B cell (primary cell): ENCODE measurements at regions not wholly inside any gene's neighbourhood (a gene's known extent, or its start where the extent isn't known, plus 50 kb on each side); places are given as distances from the start of the nearest gene placed in this dataset.

ENCODE experiments used
- ATAC-seq: fragments of 200-7000 bp; cut with Tn5 transposase; one replicate; pipeline ENCODE4 v1.10.0; 2021; ENCODE audit warnings: low read depth, mild to moderate bottlenecking, moderate number of reproducible peaks, moderate library complexity
- CTCF ChIA-PET: fragments of 350-600 bp; sonication (Branson Sonifier 250); formaldehyde crosslinking; loops from one replicate; lab custom pipeline; 2021; ENCODE audit warnings: antibody characterized with exemption, inconsistent platforms; lab: Charles Lee
- POLR2A ChIA-PET: fragments of 350-600 bp; sonication (Branson Sonifier 250); formaldehyde crosslinking; loops from one replicate; lab custom pipeline; 2021; ENCODE audit warnings: antibody characterized with exemption; lab: Charles Lee
- DNase-seq: peaks from one replicate; pipeline ENCODE4 v3.0.0; 2013
- H2AFZ ChIP-seq: 2 replicates; pipeline ENCODE4 v1.6.1; 2012; ENCODE audit warnings: mild to moderate bottlenecking, low read depth, low read length; ENCODE audit not compliant: insufficient read depth, poor library complexity, severe bottlenecking
- H3K27ac ChIP-seq, 2 donors: 1 replicate in 1 of 2; 2 replicates in 1 of 2; pipeline ENCODE4 v1.5.1; 2012 to 2013; ENCODE audit warnings: low read length in 2 of 2, mild to moderate bottlenecking in 2 of 2, moderate library complexity in 1 of 2
- H3K27me3 ChIP-seq, 4 experiments: fragments of 200-600 bp in 1 of 4; sonication (generic) in 1 of 4; replicated peaks in 1 of 4; 1 replicate in 2 of 4; 2 replicates in 2 of 4; pipeline versions ENCODE4 v1.6.1 to v1.7.0; 2013 to 2016; ENCODE audit warnings: low read length in 3 of 4, mild to moderate bottlenecking in 2 of 4, mixed read lengths in 1 of 4, moderate library complexity in 1 of 4; ENCODE audit not compliant: insufficient read depth in 4 of 4, control insufficient read depth in 3 of 4; ENCODE audit errors: control extremely low read depth in 1 of 4
- H3K36me3 ChIP-seq, 2 experiments: replicated peaks in 1 of 2; 1 replicate in 1 of 2; 2 replicates in 1 of 2; pipeline versions ENCODE4 v1.6.1 to v1.7.1; 2013; ENCODE audit warnings: low read length in 1 of 2; ENCODE audit not compliant: insufficient read depth in 2 of 2, control insufficient read depth in 1 of 2; ENCODE audit errors: control extremely low read depth in 1 of 2, extremely low read depth in 1 of 2
- H3K4me1 ChIP-seq, 2 donors: fragments of 200-600 bp in 1 of 2; sonication (generic) in 1 of 2; 1 replicate in 1 of 2; 2 replicates in 1 of 2; pipeline versions ENCODE4 v1.5.1 to v1.6.1; 2013 to 2017; ENCODE audit warnings: low read length in 2 of 2; ENCODE audit not compliant: control insufficient read depth in 2 of 2, insufficient read depth in 2 of 2
- H3K4me2 ChIP-seq: replicated peaks from 2 replicates; pipeline ENCODE3; 2012; ENCODE audit warnings: mild to moderate bottlenecking, low read depth, low read length; ENCODE audit not compliant: poor library complexity, severe bottlenecking
- H3K4me3 ChIP-seq, 5 experiments: fragments of 200-600 bp in 1 of 5; sonication (generic) in 1 of 5; 1 replicate in 3 of 5; 2 replicates in 2 of 5; pipeline versions ENCODE4 v1.5.1 to v1.7.0; 2011 to 2016; ENCODE audit warnings: low read length in 4 of 5, mild to moderate bottlenecking in 4 of 5, low read depth in 2 of 5, control low read depth in 1 of 5, moderate library complexity in 1 of 5; ENCODE audit not compliant: insufficient read depth in 1 of 5; ENCODE audit errors: control extremely low read depth in 1 of 5, extremely low read depth in 1 of 5
- H3K79me2 ChIP-seq: fragments of 200-600 bp; sonication (generic); one replicate; pipeline ENCODE4 v1.6.0; 2016; ENCODE audit warnings: low read length; ENCODE audit not compliant: control insufficient read depth, insufficient read depth
- H3K9ac ChIP-seq: fragments of 200-600 bp; sonication (generic); 2 replicates; pipeline ENCODE4 v1.6.1; 2017; ENCODE audit warnings: mild to moderate bottlenecking, low read length, moderate library complexity
- H3K9me3 ChIP-seq, 3 donors: one replicate each; pipeline versions ENCODE4 v1.6.1 to v1.7.1; 2013; ENCODE audit warnings: low read length in 2 of 3; ENCODE audit not compliant: control insufficient read depth in 2 of 3, insufficient read depth in 1 of 3; ENCODE audit errors: control extremely low read depth in 1 of 3
- H4K20me1 ChIP-seq: 2 replicates; pipeline ENCODE4 v1.6.0; 2012; ENCODE audit warnings: mild to moderate bottlenecking, low read length; ENCODE audit not compliant: insufficient read depth, control insufficient read depth, poor library complexity, severe bottlenecking
- H3K27ac Mint-ChIP-seq: one replicate; pipeline ENCODE4 v1.8.0; 2021; ENCODE audit warnings: mixed read lengths
- H3K27me3 Mint-ChIP-seq: one replicate; pipeline ENCODE4 v1.8.0; 2021; ENCODE audit warnings: mixed read lengths
- H3K4me1 Mint-ChIP-seq: one replicate; pipeline ENCODE4 v1.8.0; 2021; ENCODE audit warnings: mixed read lengths
- H3K4me3 Mint-ChIP-seq: one replicate; pipeline ENCODE4 v1.8.0; 2021; ENCODE audit warnings: mixed read lengths
- H3K9me3 Mint-ChIP-seq: one replicate; pipeline ENCODE4 v1.8.0; 2022; ENCODE audit warnings: mixed read lengths; ENCODE audit not compliant: insufficient read depth
- EZH2 ChIP-seq: IDR thresholded peaks from 2 replicates; pipeline ENCODE4 v1.6.1; 2012; ENCODE audit warnings: borderline replicate concordance, low read depth, mild to moderate bottlenecking, moderate library complexity, low read length; ENCODE audit not compliant: insufficient read depth, poor library complexity, severe bottlenecking
- WGBS: methylation state at CpG from one replicate; pipeline ENCODE4 v1.1.5; 2013; ENCODE audit warnings: missing lambda C conversion rate; ENCODE audit not compliant: insufficient coverage; 5-methylcytosine and 5-hydroxymethylcytosine counted together
- intact Hi-C: fragments of 100-400 bp; cut with micrococcal nuclease; formaldehyde crosslinking; loops from one replicate; pipeline ENCODE4 v1.10.0; 2022
- TF ChIP-seq, protein P1 (sequence below): fragments of 200-600 bp; IDR thresholded peaks from one replicate; pipeline ENCODE4 v1.8.0; 2022; ENCODE audit warnings: antibody characterized with exemption, mild to moderate bottlenecking

DNA sequence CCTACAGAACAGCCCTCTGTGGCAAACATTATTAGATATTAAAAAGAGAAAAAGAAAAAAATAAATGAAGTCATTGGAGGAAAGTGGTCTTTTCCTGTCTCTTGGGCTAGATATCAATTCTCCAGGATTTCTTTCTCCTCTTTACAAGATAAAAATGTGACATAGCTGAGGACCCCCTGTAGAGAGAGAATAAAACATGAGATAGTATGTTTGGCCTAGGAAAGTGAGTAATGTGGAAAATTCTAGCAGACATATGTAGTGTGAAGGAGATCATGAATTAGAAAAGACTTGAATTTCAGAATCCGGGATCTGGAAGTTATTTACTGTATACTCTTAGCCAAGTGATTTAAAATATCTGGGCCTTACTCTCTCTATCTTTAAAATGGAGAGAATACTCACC is 823.1 kb downstream of the TLR4 start:
- TF ChIP-seq, protein P1, sequence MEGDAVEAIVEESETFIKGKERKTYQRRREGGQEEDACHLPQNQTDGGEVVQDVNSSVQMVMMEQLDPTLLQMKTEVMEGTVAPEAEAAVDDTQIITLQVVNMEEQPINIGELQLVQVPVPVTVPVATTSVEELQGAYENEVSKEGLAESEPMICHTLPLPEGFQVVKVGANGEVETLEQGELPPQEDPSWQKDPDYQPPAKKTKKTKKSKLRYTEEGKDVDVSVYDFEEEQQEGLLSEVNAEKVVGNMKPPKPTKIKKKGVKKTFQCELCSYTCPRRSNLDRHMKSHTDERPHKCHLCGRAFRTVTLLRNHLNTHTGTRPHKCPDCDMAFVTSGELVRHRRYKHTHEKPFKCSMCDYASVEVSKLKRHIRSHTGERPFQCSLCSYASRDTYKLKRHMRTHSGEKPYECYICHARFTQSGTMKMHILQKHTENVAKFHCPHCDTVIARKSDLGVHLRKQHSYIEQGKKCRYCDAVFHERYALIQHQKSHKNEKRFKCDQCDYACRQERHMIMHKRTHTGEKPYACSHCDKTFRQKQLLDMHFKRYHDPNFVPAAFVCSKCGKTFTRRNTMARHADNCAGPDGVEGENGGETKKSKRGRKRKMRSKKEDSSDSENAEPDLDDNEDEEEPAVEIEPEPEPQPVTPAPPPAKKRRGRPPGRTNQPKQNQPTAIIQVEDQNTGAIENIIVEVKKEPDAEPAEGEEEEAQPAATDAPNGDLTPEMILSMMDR: no peak
- no peak for TF ChIP-seq EZH2
- no peaks in the 10 kb centered on the region for H4K20me1 ChIP-seq
- no peaks in the 10 kb centered on the region for H3K4me1 Mint-ChIP-seq
- intact Hi-C loops: no loop called here
- no peaks in the 10 kb centered on the region for H3K79me2 ChIP-seq
- no peak overlapping the region for H3K4me3 ChIP-seq
- no peak overlapping the region for H3K27ac ChIP-seq
- CTCF ChIA-PET: no interaction called here
- H3K27ac Mint-ChIP-seq: no peak overlapping the region
- H3K4me3 Mint-ChIP-seq: no peak overlapping the region
- H2AFZ ChIP-seq: no peak overlapping the region
- H3K4me1 ChIP-seq: no peaks in the 10 kb centered on the region
- H3K27me3 Mint-ChIP-seq: no peaks in the 10 kb centered on the region
- POLR2A ChIA-PET: no interaction called here
- ATAC-seq (no peak), DNase-seq (no peak)
- no peaks in the 10 kb centered on the region for H3K9me3 Mint-ChIP-seq
- H3K9ac ChIP-seq: no peak overlapping the region
- H3K9me3 ChIP-seq: no peaks in the 10 kb centered on the region
- H3K36me3 ChIP-seq: no peaks in the 10 kb centered on the region
- no peak overlapping the region for H3K4me2 ChIP-seq
- H3K27me3 ChIP-seq: no peaks in the 10 kb centered on the region
- WGBS: no CpG with 5 or more reads among the region's 1 CpG

DNA sequence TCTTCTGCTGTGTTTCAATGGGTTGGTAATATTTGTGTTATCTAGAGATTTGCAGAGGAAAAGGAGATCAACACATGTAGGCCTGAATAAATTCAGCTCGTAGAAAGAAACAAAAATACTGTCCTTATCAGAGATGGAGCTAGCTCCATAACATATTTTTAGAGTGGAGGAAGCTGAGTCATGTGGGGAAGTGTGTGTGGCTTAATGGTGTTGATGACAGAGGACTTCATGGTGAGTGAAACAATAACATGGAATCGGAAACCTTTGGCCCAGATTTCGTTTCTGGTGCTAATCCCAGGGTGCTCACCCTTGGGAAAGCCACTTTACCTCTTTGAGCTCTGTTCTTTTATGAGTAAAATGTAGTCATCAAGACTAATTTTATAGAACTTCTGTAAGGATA is 825.0 kb downstream of the TLR4 start:
- Histone ChIP-seq H3K4me3 (no peak overlapping the region), H3K36me3 (no peaks in the 10 kb centered on the region), H3K9me3 (no peaks in the 10 kb centered on the region), H3K27me3 (no peaks in the 10 kb centered on the region), H3K9ac (no peak overlapping the region), H3K4me2 (no peak overlapping the region), H3K27ac (no peak overlapping the region), H3K79me2 (no peaks in the 10 kb centered on the region), H2AFZ (no peak overlapping the region), H4K20me1 (no peaks in the 10 kb centered on the region), H3K4me1 (no peaks in the 10 kb centered on the region)
- CTCF ChIA-PET: no interaction called here
- H3K4me1 Mint-ChIP-seq: no peaks in the 10 kb centered on the region
- H3K27ac Mint-ChIP-seq: no peak overlapping the region
- no peak overlapping the region for H3K4me3 Mint-ChIP-seq
- H3K9me3 Mint-ChIP-seq: no peaks in the 10 kb centered on the region
- no peak for DNase-seq
- POLR2A ChIA-PET: no interaction called here
- TF ChIP-seq, protein P1: no peak
- TF ChIP-seq EZH2: no peak
- intact Hi-C loops: no loop called here
- WGBS: 0% methylated on average over 2 of the region's 3 CpGs
- no peak for ATAC-seq
- no peaks in the 10 kb centered on the region for H3K27me3 Mint-ChIP-seq
